HepG2 (cell line): ENCODE measurements at regions not wholly inside any gene's neighbourhood (a gene's known extent, or its start where the extent isn't known, plus 50 kb on each side); places are given as distances from the start of the nearest gene placed in this dataset.

Experiments used
- GTF2F1 ChIP-seq: fragments of 150-350 bp; IDR thresholded peaks from 2 replicates; pipeline ENCODE4 v1.6.1; 2014; ENCODE audit warnings: low read length
- MXI1 ChIP-seq: IDR thresholded peaks from 3 replicates; pipeline ENCODE4 v1.6.1; 2012; ENCODE audit warnings: low read depth, low read length, inconsistent platforms, borderline replicate concordance
- POLR2A ChIP-seq, 2 experiments: IDR thresholded peaks; 2 replicates each; pipeline ENCODE4 v1.6.1; 2011; ENCODE audit warnings: low read depth in 2 of 2, low read length in 2 of 2, mild to moderate bottlenecking in 1 of 2, moderate library complexity in 1 of 2; ENCODE audit not compliant: insufficient read depth in 1 of 2
- ZBTB21 ChIP-seq: sonication (generic); formaldehyde crosslinking; IDR thresholded peaks from 2 replicates; pipeline ENCODE4 v1.4.0; 2020; ENCODE audit warnings: missing genetic modification reagents
- ZNF138 ChIP-seq: sonication (generic); formaldehyde crosslinking; IDR thresholded peaks from 2 replicates; pipeline ENCODE4 v1.5.0; 2020; ENCODE audit warnings: mild to moderate bottlenecking, low read depth, missing genetic modification reagents
- ZNF674 ChIP-seq: sonication (generic); formaldehyde crosslinking; IDR thresholded peaks from 2 replicates; pipeline ENCODE4 v1.5.0; 2020; ENCODE audit warnings: low read depth, mild to moderate bottlenecking, missing genetic modification reagents
- TF ChIP-seq, protein P1 (sequence below): IDR thresholded peaks from 2 replicates; pipeline ENCODE4 v1.6.1; 2012; ENCODE audit warnings: inconsistent platforms
- TF ChIP-seq, protein P2 (sequence below): sonication (generic); formaldehyde crosslinking; IDR thresholded peaks from 2 replicates; pipeline ENCODE4 v1.5.0; 2020; ENCODE audit warnings: mild to moderate bottlenecking, missing genetic modification reagents, moderate library complexity
- TF ChIP-seq, protein P3 (sequence below): sonication (generic); formaldehyde crosslinking; IDR thresholded peaks from 2 replicates; pipeline ENCODE4 v1.8.1; 2023; ENCODE audit warnings: missing genetic modification reagents, mild to moderate bottlenecking, borderline replicate concordance

DNA sequence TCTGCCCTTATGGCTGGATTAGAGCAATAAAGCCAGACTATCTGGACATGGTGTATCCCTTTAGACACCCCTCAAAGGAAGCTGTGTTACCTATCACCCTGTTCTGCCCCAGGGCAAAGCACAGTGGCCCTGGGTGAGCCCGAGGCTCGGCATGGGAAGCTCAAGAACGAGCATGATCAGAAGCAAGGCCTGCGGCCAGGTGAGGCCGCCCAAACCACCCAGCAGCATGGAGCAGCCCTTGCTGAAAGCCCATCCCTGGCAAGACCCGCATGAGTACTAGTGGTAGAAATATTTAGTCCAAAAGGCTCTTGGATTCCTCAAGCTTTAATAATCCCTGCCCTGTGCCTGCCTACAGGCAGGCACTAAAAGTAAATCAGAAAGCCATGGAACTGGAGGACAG, 261.1 kb downstream of the MEX3B start:
- TF ChIP-seq, protein P1, sequence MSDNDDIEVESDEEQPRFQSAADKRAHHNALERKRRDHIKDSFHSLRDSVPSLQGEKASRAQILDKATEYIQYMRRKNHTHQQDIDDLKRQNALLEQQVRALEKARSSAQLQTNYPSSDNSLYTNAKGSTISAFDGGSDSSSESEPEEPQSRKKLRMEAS = no peak
- TF ChIP-seq GTF2F1 = no peak
- TF ChIP-seq ZNF674 (CRISPR knock-in tag) = no peak
- TF ChIP-seq, protein P2, sequence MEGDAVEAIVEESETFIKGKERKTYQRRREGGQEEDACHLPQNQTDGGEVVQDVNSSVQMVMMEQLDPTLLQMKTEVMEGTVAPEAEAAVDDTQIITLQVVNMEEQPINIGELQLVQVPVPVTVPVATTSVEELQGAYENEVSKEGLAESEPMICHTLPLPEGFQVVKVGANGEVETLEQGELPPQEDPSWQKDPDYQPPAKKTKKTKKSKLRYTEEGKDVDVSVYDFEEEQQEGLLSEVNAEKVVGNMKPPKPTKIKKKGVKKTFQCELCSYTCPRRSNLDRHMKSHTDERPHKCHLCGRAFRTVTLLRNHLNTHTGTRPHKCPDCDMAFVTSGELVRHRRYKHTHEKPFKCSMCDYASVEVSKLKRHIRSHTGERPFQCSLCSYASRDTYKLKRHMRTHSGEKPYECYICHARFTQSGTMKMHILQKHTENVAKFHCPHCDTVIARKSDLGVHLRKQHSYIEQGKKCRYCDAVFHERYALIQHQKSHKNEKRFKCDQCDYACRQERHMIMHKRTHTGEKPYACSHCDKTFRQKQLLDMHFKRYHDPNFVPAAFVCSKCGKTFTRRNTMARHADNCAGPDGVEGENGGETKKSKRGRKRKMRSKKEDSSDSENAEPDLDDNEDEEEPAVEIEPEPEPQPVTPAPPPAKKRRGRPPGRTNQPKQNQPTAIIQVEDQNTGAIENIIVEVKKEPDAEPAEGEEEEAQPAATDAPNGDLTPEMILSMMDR = no peak
- no peak for TF ChIP-seq MXI1
- no peak for TF ChIP-seq ZBTB21 (CRISPR knock-in tag)
- no peak for TF ChIP-seq ZNF138
- TF ChIP-seq, protein P3, sequence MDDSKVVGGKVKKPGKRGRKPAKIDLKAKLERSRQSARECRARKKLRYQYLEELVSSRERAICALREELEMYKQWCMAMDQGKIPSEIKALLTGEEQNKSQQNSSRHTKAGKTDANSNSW = no peak
- TF ChIP-seq POLR2A (IDR thresholded peaks at IDR 0.05; ENCODE audit: insufficient read depth in 1 of 2, low read depth in 2 of 2, low read length in 2 of 2) = no peak
